ENCODE measurements at regions not wholly inside any gene's neighbourhood (a gene's known extent, or its start where the extent isn't known, plus 50 kb on each side); places are given as distances from the start of the nearest gene placed in this dataset.

GRCh38 chr4:71648923-71649322 is 135.0 kb downstream of the GC start:
- TF ChIP-seq POLR2A (IDR thresholded peaks at IDR 0.05; ENCODE audit: low read depth, low read length) (no peak), CTCF (conservative IDR thresholded peaks at IDR 0.05; ENCODE audit: low read depth, low read length) (no peak), RAD21 (IDR thresholded peaks at IDR 0.05; ENCODE audit: low read length) (no peak), CHD1 (IDR thresholded peaks at IDR 0.05; ENCODE audit: low read depth, low read length) (no peak), CEBPB (IDR thresholded peaks at IDR 0.05; ENCODE audit: low read depth, low read length) (no peak), ELK1 (IDR thresholded peaks at IDR 0.05; ENCODE audit: borderline replicate concordance, low read depth, low read length) (no peak), SMC3 (IDR thresholded peaks at IDR 0.05; ENCODE audit: low read depth, low read length) (no peak)

Measured in IMR-90 (cell line).